Loucy (cell line): ENCODE measurements at regions not wholly inside any gene's neighbourhood (a gene's known extent, or its start where the extent isn't known, plus 50 kb on each side); places are given as distances from the start of the nearest gene placed in this dataset.

Source experiments
- H2AFZ ChIP-seq: fragments of 200-600 bp; sonication (generic); 2 replicates; pipeline ENCODE4 v1.6.0; 2016; ENCODE audit warnings: antibody characterized with exemption, mild to moderate bottlenecking, low read length, moderate library complexity
- H3F3A ChIP-seq: fragments of 200-600 bp; 2 replicates; pipeline ENCODE4 v1.6.0; 2016; ENCODE audit warnings: antibody characterized with exemption, low read depth, mild to moderate bottlenecking
- H3K27me3 ChIP-seq: fragments of 200-600 bp; sonication (generic); 2 replicates; pipeline ENCODE4 v1.6.1; 2014; ENCODE audit warnings: low read length, mild to moderate bottlenecking; ENCODE audit not compliant: insufficient read depth, poor library complexity, severe bottlenecking
- H3K36me3 ChIP-seq: fragments of 200-600 bp; sonication (generic); 2 replicates; pipeline ENCODE4 v1.6.1; 2016; ENCODE audit warnings: low read length; ENCODE audit not compliant: insufficient read depth
- H3K4me1 ChIP-seq: fragments of 200-600 bp; sonication (generic); 2 replicates; pipeline ENCODE4 v1.5.1; 2014; ENCODE audit warnings: low read length, mild to moderate bottlenecking; ENCODE audit not compliant: insufficient read depth, poor library complexity, severe bottlenecking
- H3K4me2 ChIP-seq: fragments of 200-600 bp; sonication (generic); 2 replicates; pipeline ENCODE4 v1.6.0; 2014; ENCODE audit warnings: antibody characterized with exemption, low read length, low read depth, mild to moderate bottlenecking; ENCODE audit not compliant: poor library complexity, severe bottlenecking
- H3K4me3 ChIP-seq: fragments of 200-600 bp; sonication (generic); 2 replicates; pipeline ENCODE4 v1.5.1; 2014; ENCODE audit warnings: low read length, mild to moderate bottlenecking, mixed read lengths; ENCODE audit not compliant: poor library complexity, severe bottlenecking
- H3K79me2 ChIP-seq: fragments of 200-600 bp; sonication (generic); 2 replicates; pipeline ENCODE4 v1.6.1; 2014; ENCODE audit warnings: low read length; ENCODE audit not compliant: insufficient read depth
- H3K9ac ChIP-seq: fragments of 200-600 bp; sonication (generic); 2 replicates; pipeline ENCODE4 v1.6.0; 2014; ENCODE audit warnings: mild to moderate bottlenecking, low read depth, low read length, moderate library complexity; ENCODE audit not compliant: poor library complexity, severe bottlenecking
- H3K9me2 ChIP-seq: fragments of 200-600 bp; sonication (generic); replicated peaks from 2 replicates; pipeline ENCODE4 v1.6.1; 2016; ENCODE audit warnings: low read depth, low read length, mixed read lengths
- H3K9me3 ChIP-seq: fragments of 200-600 bp; sonication (generic); 2 replicates; pipeline ENCODE4 v1.6.1; 2014; ENCODE audit warnings: mild to moderate bottlenecking, antibody characterized with exemption, low read length, low read depth; ENCODE audit not compliant: insufficient read depth
- H4K20me1 ChIP-seq: fragments of 200-600 bp; sonication (generic); 2 replicates; pipeline ENCODE4 v1.6.0; 2014; ENCODE audit warnings: antibody characterized with exemption, low read length, mild to moderate bottlenecking; ENCODE audit not compliant: insufficient read depth, poor library complexity, severe bottlenecking
- EZH2phosphoT487 ChIP-seq: fragments of 200-600 bp; IDR thresholded peaks from 2 replicates; pipeline ENCODE4 v1.6.1; 2018; ENCODE audit warnings: antibody characterized with exemption, mild to moderate bottlenecking, moderate library complexity, borderline replicate concordance
- TF ChIP-seq, protein P1 (sequence below): fragments of 200-600 bp; sonication (generic); conservative IDR thresholded peaks from 2 replicates; pipeline ENCODE4 v1.5.1; 2014; ENCODE audit warnings: mild to moderate bottlenecking, antibody characterized with exemption, low read length

DNA sequence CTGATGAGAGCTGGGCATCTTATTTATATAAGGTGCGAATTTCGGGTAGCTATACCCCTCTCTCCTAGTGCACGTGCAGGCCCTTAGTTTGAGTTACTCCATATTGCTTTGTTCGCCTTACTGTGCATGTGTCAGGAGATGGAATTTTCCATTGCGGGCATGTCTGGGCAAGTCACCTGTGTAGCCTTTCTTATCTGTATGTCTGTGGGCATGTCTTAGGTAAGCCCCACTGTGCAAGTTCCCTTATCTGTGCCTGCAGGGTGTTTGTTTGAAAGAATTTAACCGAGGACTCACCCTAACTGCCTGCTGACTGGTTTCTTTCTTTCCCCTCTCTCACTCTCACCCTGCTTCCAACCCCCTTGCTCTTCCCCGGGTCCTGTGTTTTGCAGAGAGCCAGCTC is 140.7 kb upstream of the RANBP3L start:
- Histone ChIP-seq H3K9me2 (no peaks in the 10 kb centered on the region), H3K27me3 (no peaks in the 10 kb centered on the region), H3K4me1 (peaks cover 8% of the 10 kb centered on the region), H3K9me3 (no peaks in the 10 kb centered on the region), H3K4me2 (no peak overlapping the region), H3K79me2 (no peaks in the 10 kb centered on the region), H3K4me3 (no peak overlapping the region), H2AFZ (peak overlapping the region; percentile 16; the same call in 1 of the 2 replicates), H4K20me1 (no peaks in the 10 kb centered on the region), H3K9ac (no peak overlapping the region), H3F3A (no peaks in the 10 kb centered on the region), H3K36me3 (no peaks in the 10 kb centered on the region)
- TF ChIP-seq EZH2phosphoT487: no peak

DNA sequence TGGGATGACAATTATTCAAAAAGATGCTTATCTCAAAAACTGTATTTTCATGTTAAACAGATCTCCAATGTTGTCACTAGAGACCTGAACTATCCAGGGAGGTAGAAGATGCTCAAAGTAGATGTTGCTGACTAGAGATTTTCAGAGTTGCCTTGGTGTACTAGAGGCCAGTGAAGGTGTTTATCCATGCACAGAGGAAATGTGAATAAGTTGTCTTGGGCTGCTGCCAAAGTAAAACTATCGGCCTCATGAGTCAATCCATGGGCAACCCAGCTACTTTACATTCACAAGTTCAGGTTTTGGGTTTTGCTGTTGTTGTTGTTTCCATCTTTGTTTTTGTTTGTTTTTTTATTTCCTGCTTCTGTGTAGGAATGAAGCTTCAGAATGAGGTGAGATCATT is 141.1 kb upstream of the RANBP3L start:
- TF ChIP-seq EZH2phosphoT487: no peak
- TF ChIP-seq, protein P1, sequence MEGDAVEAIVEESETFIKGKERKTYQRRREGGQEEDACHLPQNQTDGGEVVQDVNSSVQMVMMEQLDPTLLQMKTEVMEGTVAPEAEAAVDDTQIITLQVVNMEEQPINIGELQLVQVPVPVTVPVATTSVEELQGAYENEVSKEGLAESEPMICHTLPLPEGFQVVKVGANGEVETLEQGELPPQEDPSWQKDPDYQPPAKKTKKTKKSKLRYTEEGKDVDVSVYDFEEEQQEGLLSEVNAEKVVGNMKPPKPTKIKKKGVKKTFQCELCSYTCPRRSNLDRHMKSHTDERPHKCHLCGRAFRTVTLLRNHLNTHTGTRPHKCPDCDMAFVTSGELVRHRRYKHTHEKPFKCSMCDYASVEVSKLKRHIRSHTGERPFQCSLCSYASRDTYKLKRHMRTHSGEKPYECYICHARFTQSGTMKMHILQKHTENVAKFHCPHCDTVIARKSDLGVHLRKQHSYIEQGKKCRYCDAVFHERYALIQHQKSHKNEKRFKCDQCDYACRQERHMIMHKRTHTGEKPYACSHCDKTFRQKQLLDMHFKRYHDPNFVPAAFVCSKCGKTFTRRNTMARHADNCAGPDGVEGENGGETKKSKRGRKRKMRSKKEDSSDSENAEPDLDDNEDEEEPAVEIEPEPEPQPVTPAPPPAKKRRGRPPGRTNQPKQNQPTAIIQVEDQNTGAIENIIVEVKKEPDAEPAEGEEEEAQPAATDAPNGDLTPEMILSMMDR: no peak
- H3K4me1 ChIP-seq: peaks cover 8% of the 10 kb centered on the region
- H3K36me3 ChIP-seq: no peaks in the 10 kb centered on the region
- no peak overlapping the region for H3K4me2 ChIP-seq
- H3K9ac ChIP-seq: no peak overlapping the region
- no peaks in the 10 kb centered on the region for H3K27me3 ChIP-seq
- no peak overlapping the region for H3K4me3 ChIP-seq
- no peaks in the 10 kb centered on the region for H3K9me3 ChIP-seq
- no peaks in the 10 kb centered on the region for H3K79me2 ChIP-seq
- H4K20me1 ChIP-seq: no peaks in the 10 kb centered on the region
- no peaks in the 10 kb centered on the region for H3K9me2 ChIP-seq
- H3F3A ChIP-seq: no peaks in the 10 kb centered on the region
- peak overlapping the region; percentile 16; the same call in 1 of the 2 replicates for H2AFZ ChIP-seq

DNA sequence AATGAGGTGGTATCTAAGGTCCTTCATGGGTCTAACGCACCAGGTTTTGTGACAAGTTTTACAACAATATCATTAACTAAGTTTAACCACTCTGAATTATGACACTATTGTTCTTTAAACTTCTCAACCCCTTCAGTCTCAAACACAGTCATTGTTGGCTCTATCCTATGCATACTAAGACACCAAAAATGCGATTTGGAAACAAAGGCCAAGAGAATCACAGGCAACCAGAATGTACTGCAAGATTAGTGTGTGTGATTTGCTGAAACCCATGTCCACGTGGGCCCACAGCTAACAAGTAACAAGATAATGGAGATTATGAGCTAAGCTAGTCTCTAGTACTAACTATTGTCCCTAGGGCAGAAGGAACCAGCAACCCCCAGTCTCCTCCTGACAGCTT is 142.2 kb upstream of the RANBP3L start:
- no peaks in the 10 kb centered on the region for H3K79me2 ChIP-seq
- H3K9me2 ChIP-seq: no peaks in the 10 kb centered on the region
- peaks cover 8% of the 10 kb centered on the region for H3K4me1 ChIP-seq
- H3K9me3 ChIP-seq: no peaks in the 10 kb centered on the region
- no peak overlapping the region for H3K4me2 ChIP-seq
- no peak overlapping the region for H3K4me3 ChIP-seq
- H3K9ac ChIP-seq: no peak overlapping the region
- no peaks in the 10 kb centered on the region for H3K27me3 ChIP-seq
- no peaks in the 10 kb centered on the region for H4K20me1 ChIP-seq
- H3F3A ChIP-seq: no peaks in the 10 kb centered on the region
- TF ChIP-seq EZH2phosphoT487: no peak
- TF ChIP-seq, protein P1: no peak
- H2AFZ ChIP-seq: no peak overlapping the region
- no peaks in the 10 kb centered on the region for H3K36me3 ChIP-seq

DNA sequence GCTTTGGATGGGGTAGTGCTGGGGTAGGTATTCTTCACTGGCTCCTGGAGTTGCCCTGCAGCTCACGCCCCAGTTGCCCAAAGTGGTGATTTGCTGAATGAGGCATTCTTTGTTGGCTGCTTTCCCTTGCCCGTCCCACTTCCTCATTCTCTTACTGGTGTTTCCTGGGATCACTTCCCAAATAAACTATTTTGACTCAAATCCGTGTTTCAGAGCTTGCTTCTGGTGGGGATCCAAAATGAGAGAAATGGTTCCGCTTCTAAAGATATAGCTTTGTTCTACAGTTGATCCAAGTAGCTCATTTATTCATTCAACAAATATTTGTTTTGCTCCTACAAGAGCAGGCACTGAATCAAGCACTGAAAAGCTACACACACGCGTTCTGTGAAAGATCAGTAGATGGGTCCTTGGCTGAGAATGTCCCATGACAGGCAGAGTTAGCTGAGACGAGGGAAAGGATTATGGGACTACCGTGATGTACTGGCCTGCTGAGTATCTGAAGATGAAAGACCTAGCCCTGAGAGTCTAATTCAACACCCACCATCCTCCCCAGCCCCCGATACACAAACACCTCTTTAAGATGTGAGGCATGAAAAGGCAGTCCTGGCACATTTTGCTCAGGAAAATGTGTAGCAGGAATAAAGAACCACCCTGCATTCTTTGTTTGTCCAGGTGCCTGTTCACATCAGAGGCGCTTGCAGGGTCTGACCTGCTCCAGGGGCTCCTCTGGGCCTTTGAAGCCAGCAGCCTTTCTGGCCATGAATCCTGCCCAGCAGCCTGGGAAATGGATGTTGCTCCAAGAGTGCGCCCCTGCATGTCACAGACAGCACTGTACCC is 143.1 kb upstream of the RANBP3L start:
- TF ChIP-seq, protein P1: no peak
- no peak for TF ChIP-seq EZH2phosphoT487
- Histone ChIP-seq H3K9ac (no peak overlapping the region), H3K4me1 (peaks cover 8% of the 10 kb centered on the region), H3K79me2 (no peaks in the 10 kb centered on the region), H3K9me2 (no peaks in the 10 kb centered on the region), H3F3A (no peaks in the 10 kb centered on the region), H3K9me3 (no peaks in the 10 kb centered on the region), H2AFZ (no peak overlapping the region), H3K27me3 (no peaks in the 10 kb centered on the region), H3K36me3 (no peaks in the 10 kb centered on the region), H4K20me1 (no peaks in the 10 kb centered on the region), H3K4me2 (no peak overlapping the region), H3K4me3 (no peak overlapping the region)
